ENCODE measurements at regions not wholly inside any gene's neighbourhood (a gene's known extent, or its start where the extent isn't known, plus 50 kb on each side); places are given as distances from the start of the nearest gene placed in this dataset.
A peak's percentile ranks its signal among the peaks of the same experiment; 100 is the strongest.

GRCh38 chr12:27866373-27867101, 86.5 kb upstream of the MANSC4 start:
- BruUV-seq (replicated peaks), result no TSS peak
- H3K9ac ChIP-seq (ENCODE audit: low read length), result no peak overlapping the region
- H3K27ac ChIP-seq (ENCODE audit: low read length), result no peak overlapping the region
- no peaks in the 10 kb centered on the region for H3K9me2 ChIP-seq (replicated peaks; ENCODE audit: low read length)
- ATAC-seq (no peak), DNase-seq (peak; percentile 34)
- no peaks in the 10 kb centered on the region for H3K27me3 ChIP-seq (ENCODE audit: low read length)
- H3K4me3 ChIP-seq (ENCODE audit: low read length), result no peak overlapping the region
- intact Hi-C loops (cut with micrococcal nuclease), result no loop called here
- no peaks in the 10 kb centered on the region for H3K9me3 ChIP-seq (ENCODE audit: low read length)
- no peaks in the 10 kb centered on the region for H3K36me3 ChIP-seq (ENCODE audit: low read depth, low read length)
- no peaks in the 10 kb centered on the region for H4K20me1 ChIP-seq (ENCODE audit: low read length)
- H2AFZ ChIP-seq (ENCODE audit: low read length), result no peak overlapping the region
- TF ChIP-seq EZH2 (IDR thresholded peaks at IDR 0.05; ENCODE audit: low read length, unreplicated experiment) (no peak), EZH2phosphoT487 (IDR thresholded peaks at IDR 0.05; ENCODE audit: borderline replicate concordance, low read length) (no peak), CTCF (conservative IDR thresholded peaks at IDR 0.05; ENCODE audit: low read depth, low read length) (no peak)
- H3K4me2 ChIP-seq (ENCODE audit: low read length), result no peak overlapping the region
- POLR2A ChIA-PET (ENCODE audit: unreplicated experiment), result interaction anchor here (0.6 kb wide), 1 partner anchor 797 kb away, joined by 3 read pairs; no protein-coding TSS in a partner anchor
- no peaks in the 10 kb centered on the region for H3K4me1 ChIP-seq (ENCODE audit: insufficient read depth, low read length)
- no peaks in the 10 kb centered on the region for H3K79me2 ChIP-seq (ENCODE audit: low read length)
- no peaks in the 10 kb centered on the region for H3F3A ChIP-seq (ENCODE audit: low read length, unreplicated experiment)
- CTCF ChIA-PET, result no interaction called here

GRCh38 chr12:27865421-27865820, 85.4 kb upstream of the MANSC4 start:
- H3K4me3 ChIP-seq (ENCODE audit: low read length), result no peak overlapping the region
- ChIA-PET POLR2A (ENCODE audit: unreplicated experiment) (no interaction called here), CTCF (no interaction called here)
- H4K20me1 ChIP-seq (ENCODE audit: low read length), result no peaks in the 10 kb centered on the region
- H3K27ac ChIP-seq (ENCODE audit: low read length), result no peak overlapping the region
- BruUV-seq (replicated peaks), result no TSS peak
- H3K4me2 ChIP-seq (ENCODE audit: low read length), result no peak overlapping the region
- intact Hi-C loops (cut with micrococcal nuclease), result loop anchor here (2.0 kb wide), 1 partner anchor 43 kb away; no protein-coding TSS in a partner anchor
- no peaks in the 10 kb centered on the region for H3K4me1 ChIP-seq (ENCODE audit: insufficient read depth, low read length)
- H3K9ac ChIP-seq (ENCODE audit: low read length), result no peak overlapping the region
- no peaks in the 10 kb centered on the region for H3K9me2 ChIP-seq (replicated peaks; ENCODE audit: low read length)
- H3F3A ChIP-seq (ENCODE audit: low read length, unreplicated experiment), result no peaks in the 10 kb centered on the region
- H3K9me3 ChIP-seq (ENCODE audit: low read length), result no peaks in the 10 kb centered on the region
- ATAC-seq (no peak), DNase-seq (no peak)
- no peaks in the 10 kb centered on the region for H3K27me3 ChIP-seq (ENCODE audit: low read length)
- TF ChIP-seq EZH2 (IDR thresholded peaks at IDR 0.05; ENCODE audit: low read length, unreplicated experiment) (no peak), EZH2phosphoT487 (IDR thresholded peaks at IDR 0.05; ENCODE audit: borderline replicate concordance, low read length) (no peak)
- H2AFZ ChIP-seq (ENCODE audit: low read length), result no peak overlapping the region
- H3K36me3 ChIP-seq (ENCODE audit: low read depth, low read length), result no peaks in the 10 kb centered on the region
- no peaks in the 10 kb centered on the region for H3K79me2 ChIP-seq (ENCODE audit: low read length)

GRCh38 chr12:27864521-27864920, 84.5 kb upstream of the MANSC4 start:
- TF ChIP-seq CTCF (conservative IDR thresholded peaks at IDR 0.05; ENCODE audit: low read depth, low read length), result no peak
- no peak for TF ChIP-seq EZH2phosphoT487 (IDR thresholded peaks at IDR 0.05; ENCODE audit: borderline replicate concordance, low read length)
- TF ChIP-seq EZH2 (IDR thresholded peaks at IDR 0.05; ENCODE audit: low read length, unreplicated experiment), result no peak
- H3K79me2 ChIP-seq (ENCODE audit: low read length), result no peaks in the 10 kb centered on the region
- no peaks in the 10 kb centered on the region for H4K20me1 ChIP-seq (ENCODE audit: low read length)
- DNase-seq (peak; percentile 33), ATAC-seq (peak; percentile 50)
- CTCF ChIA-PET, result no interaction called here
- intact Hi-C loops (cut with micrococcal nuclease), result loop anchor here (2.0 kb wide), 1 partner anchor 44 kb away; no protein-coding TSS in a partner anchor
- H3K4me3 ChIP-seq (ENCODE audit: low read length), result no peak overlapping the region
- no peaks in the 10 kb centered on the region for H3F3A ChIP-seq (ENCODE audit: low read length, unreplicated experiment)
- no peak overlapping the region for H3K4me2 ChIP-seq (ENCODE audit: low read length)
- H3K4me1 ChIP-seq (ENCODE audit: insufficient read depth, low read length), result no peaks in the 10 kb centered on the region
- no peak overlapping the region for H3K27ac ChIP-seq (ENCODE audit: low read length)
- POLR2A ChIA-PET (ENCODE audit: unreplicated experiment), result no interaction called here
- H2AFZ ChIP-seq (ENCODE audit: low read length), result no peak overlapping the region
- no peaks in the 10 kb centered on the region for H3K36me3 ChIP-seq (ENCODE audit: low read depth, low read length)
- no peak overlapping the region for H3K9ac ChIP-seq (ENCODE audit: low read length)
- no peaks in the 10 kb centered on the region for H3K9me2 ChIP-seq (replicated peaks; ENCODE audit: low read length)
- H3K9me3 ChIP-seq (ENCODE audit: low read length), result no peaks in the 10 kb centered on the region
- no TSS peak for BruUV-seq (replicated peaks)
- H3K27me3 ChIP-seq (ENCODE audit: low read length), result no peaks in the 10 kb centered on the region
